ENCODE measurements at regions not wholly inside any gene's neighbourhood (a gene's known extent, or its start where the extent isn't known, plus 50 kb on each side); places are given as distances from the start of the nearest gene placed in this dataset.

- TF ChIP-seq SIN3A (IDR thresholded peaks at IDR 0.05; ENCODE audit: borderline replicate concordance, insufficient read depth, low read length) (no peak), TAF1 (IDR thresholded peaks at IDR 0.05; ENCODE audit: borderline replicate concordance, insufficient read depth, low read length) (no peak), POLR2AphosphoS5 (IDR thresholded peaks at IDR 0.05; ENCODE audit: low read depth, low read length) (no peak)
- TF ChIP-seq, protein P1, sequence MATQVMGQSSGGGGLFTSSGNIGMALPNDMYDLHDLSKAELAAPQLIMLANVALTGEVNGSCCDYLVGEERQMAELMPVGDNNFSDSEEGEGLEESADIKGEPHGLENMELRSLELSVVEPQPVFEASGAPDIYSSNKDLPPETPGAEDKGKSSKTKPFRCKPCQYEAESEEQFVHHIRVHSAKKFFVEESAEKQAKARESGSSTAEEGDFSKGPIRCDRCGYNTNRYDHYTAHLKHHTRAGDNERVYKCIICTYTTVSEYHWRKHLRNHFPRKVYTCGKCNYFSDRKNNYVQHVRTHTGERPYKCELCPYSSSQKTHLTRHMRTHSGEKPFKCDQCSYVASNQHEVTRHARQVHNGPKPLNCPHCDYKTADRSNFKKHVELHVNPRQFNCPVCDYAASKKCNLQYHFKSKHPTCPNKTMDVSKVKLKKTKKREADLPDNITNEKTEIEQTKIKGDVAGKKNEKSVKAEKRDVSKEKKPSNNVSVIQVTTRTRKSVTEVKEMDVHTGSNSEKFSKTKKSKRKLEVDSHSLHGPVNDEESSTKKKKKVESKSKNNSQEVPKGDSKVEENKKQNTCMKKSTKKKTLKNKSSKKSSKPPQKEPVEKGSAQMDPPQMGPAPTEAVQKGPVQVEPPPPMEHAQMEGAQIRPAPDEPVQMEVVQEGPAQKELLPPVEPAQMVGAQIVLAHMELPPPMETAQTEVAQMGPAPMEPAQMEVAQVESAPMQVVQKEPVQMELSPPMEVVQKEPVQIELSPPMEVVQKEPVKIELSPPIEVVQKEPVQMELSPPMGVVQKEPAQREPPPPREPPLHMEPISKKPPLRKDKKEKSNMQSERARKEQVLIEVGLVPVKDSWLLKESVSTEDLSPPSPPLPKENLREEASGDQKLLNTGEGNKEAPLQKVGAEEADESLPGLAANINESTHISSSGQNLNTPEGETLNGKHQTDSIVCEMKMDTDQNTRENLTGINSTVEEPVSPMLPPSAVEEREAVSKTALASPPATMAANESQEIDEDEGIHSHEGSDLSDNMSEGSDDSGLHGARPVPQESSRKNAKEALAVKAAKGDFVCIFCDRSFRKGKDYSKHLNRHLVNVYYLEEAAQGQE (IDR thresholded peaks at IDR 0.05; ENCODE audit: insufficient read depth in 1 of 2, low read depth in 2 of 2, low read length in 2 of 2) = no peak
These were observed 262.5 kb upstream of the ST6GAL2 start for GRCh38 chr2:107148496-107148895.
